SU-DHL-6 (cell line): ENCODE measurements at regions not wholly inside any gene's neighbourhood (a gene's known extent, or its start where the extent isn't known, plus 50 kb on each side); places are given as distances from the start of the nearest gene placed in this dataset.

Experiments
- CTCF ChIP-seq: fragments of 200-600 bp; sonication (generic); IDR thresholded peaks from one replicate; pipeline ENCODE4 v1.5.1; 2017; ENCODE audit warnings: antibody characterized with exemption, mild to moderate bottlenecking, low read length, moderate library complexity; ENCODE audit not compliant: insufficient read depth, poor library complexity, severe bottlenecking
- EZH2phosphoT487 ChIP-seq: fragments of 200-600 bp; sonication (generic), shearing (Covaris generic); conservative IDR thresholded peaks from 2 replicates; pipeline ENCODE4 v1.6.1; 2018; ENCODE audit warnings: mild to moderate bottlenecking, antibody characterized with exemption, low read length, moderate library complexity, mixed read lengths

- no peak for TF ChIP-seq CTCF
- no peak for TF ChIP-seq EZH2phosphoT487
These were observed 591.9 kb downstream of the TECRL start for GRCh38 chr4:63817196-63817865.
